K562 (cell line): ENCODE measurements at regions not wholly inside any gene's neighbourhood (a gene's known extent, or its start where the extent isn't known, plus 50 kb on each side); places are given as distances from the start of the nearest gene placed in this dataset.

Experiments
- SMARCB1 ChIP-seq: IDR thresholded peaks from 2 replicates; pipeline ENCODE4 v1.6.1; 2011; ENCODE audit warnings: improper control_type of control experiment, low read depth; ENCODE audit not compliant: insufficient read length
- TF ChIP-seq, protein P1 (sequence below), 3 experiments: IDR thresholded peaks in 2 of 3; conservative IDR thresholded peaks in 1 of 3; 2 replicates each; pipeline ENCODE4 v1.5.1; 2011 to 2012; ENCODE audit warnings: low read length in 3 of 3, mild to moderate bottlenecking in 3 of 3, control low read depth in 2 of 3, improper control_type of control experiment in 1 of 3, inconsistent platforms in 1 of 3, low read depth in 1 of 3, mixed read lengths in 1 of 3, moderate library complexity in 1 of 3; ENCODE audit not compliant: insufficient read depth in 2 of 3
- TF ChIP-seq, protein P2 (sequence below): sonication (generic); formaldehyde crosslinking; IDR thresholded peaks from 2 replicates; pipeline ENCODE4 v1.8.0; 2023; ENCODE audit warnings: missing genetic modification reagents, mild to moderate bottlenecking, borderline replicate concordance
- TF ChIP-seq, protein P3 (sequence below), 2 experiments: IDR thresholded peaks; 2 replicates each; pipeline ENCODE4 v1.6.1; 2011; ENCODE audit warnings: borderline replicate concordance in 1 of 2, control low read depth in 1 of 2, low read depth in 1 of 2, low read length in 1 of 2, mild to moderate bottlenecking in 1 of 2, mixed read lengths in 1 of 2, moderate library complexity in 1 of 2; ENCODE audit not compliant: insufficient read depth in 1 of 2, insufficient read length in 1 of 2, poor library complexity in 1 of 2, severe bottlenecking in 1 of 2; ENCODE audit errors: extremely low read depth in 1 of 2

DNA sequence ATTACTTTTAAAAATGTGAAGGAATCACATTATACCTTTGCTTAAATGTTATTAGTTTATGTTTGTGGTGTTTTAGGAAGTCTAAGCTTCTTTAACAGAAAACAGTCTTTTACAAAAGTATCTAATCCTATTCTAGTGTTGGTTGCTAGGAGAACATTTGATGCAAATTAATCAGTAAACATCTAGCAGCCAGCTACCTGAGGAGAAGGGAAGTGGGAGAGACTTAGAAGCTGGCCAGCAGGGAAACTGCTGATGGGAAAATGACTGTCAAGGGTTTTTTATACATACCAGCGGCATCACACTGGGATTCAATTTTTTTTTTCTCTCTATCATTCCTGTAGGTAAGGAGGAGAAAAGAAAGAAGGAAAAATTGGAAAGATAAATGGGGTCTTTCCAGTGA, 686.0 kb upstream of the MMS22L start:
- TF ChIP-seq, protein P1, sequence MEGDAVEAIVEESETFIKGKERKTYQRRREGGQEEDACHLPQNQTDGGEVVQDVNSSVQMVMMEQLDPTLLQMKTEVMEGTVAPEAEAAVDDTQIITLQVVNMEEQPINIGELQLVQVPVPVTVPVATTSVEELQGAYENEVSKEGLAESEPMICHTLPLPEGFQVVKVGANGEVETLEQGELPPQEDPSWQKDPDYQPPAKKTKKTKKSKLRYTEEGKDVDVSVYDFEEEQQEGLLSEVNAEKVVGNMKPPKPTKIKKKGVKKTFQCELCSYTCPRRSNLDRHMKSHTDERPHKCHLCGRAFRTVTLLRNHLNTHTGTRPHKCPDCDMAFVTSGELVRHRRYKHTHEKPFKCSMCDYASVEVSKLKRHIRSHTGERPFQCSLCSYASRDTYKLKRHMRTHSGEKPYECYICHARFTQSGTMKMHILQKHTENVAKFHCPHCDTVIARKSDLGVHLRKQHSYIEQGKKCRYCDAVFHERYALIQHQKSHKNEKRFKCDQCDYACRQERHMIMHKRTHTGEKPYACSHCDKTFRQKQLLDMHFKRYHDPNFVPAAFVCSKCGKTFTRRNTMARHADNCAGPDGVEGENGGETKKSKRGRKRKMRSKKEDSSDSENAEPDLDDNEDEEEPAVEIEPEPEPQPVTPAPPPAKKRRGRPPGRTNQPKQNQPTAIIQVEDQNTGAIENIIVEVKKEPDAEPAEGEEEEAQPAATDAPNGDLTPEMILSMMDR (IDR thresholded peaks at IDR 0.05 in 2 of 3, conservative IDR thresholded peaks at IDR 0.05 in 1 of 3; ENCODE audit: insufficient read depth in 2 of 3, low read depth in 1 of 3, low read length in 3 of 3) = no peak
- TF ChIP-seq, protein P2, sequence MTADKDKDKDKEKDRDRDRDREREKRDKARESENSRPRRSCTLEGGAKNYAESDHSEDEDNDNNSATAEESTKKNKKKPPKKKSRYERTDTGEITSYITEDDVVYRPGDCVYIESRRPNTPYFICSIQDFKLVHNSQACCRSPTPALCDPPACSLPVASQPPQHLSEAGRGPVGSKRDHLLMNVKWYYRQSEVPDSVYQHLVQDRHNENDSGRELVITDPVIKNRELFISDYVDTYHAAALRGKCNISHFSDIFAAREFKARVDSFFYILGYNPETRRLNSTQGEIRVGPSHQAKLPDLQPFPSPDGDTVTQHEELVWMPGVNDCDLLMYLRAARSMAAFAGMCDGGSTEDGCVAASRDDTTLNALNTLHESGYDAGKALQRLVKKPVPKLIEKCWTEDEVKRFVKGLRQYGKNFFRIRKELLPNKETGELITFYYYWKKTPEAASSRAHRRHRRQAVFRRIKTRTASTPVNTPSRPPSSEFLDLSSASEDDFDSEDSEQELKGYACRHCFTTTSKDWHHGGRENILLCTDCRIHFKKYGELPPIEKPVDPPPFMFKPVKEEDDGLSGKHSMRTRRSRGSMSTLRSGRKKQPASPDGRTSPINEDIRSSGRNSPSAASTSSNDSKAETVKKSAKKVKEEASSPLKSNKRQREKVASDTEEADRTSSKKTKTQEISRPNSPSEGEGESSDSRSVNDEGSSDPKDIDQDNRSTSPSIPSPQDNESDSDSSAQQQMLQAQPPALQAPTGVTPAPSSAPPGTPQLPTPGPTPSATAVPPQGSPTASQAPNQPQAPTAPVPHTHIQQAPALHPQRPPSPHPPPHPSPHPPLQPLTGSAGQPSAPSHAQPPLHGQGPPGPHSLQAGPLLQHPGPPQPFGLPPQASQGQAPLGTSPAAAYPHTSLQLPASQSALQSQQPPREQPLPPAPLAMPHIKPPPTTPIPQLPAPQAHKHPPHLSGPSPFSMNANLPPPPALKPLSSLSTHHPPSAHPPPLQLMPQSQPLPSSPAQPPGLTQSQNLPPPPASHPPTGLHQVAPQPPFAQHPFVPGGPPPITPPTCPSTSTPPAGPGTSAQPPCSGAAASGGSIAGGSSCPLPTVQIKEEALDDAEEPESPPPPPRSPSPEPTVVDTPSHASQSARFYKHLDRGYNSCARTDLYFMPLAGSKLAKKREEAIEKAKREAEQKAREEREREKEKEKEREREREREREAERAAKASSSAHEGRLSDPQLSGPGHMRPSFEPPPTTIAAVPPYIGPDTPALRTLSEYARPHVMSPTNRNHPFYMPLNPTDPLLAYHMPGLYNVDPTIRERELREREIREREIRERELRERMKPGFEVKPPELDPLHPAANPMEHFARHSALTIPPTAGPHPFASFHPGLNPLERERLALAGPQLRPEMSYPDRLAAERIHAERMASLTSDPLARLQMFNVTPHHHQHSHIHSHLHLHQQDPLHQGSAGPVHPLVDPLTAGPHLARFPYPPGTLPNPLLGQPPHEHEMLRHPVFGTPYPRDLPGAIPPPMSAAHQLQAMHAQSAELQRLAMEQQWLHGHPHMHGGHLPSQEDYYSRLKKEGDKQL = no peak
- no peak for TF ChIP-seq SMARCB1
- TF ChIP-seq, protein P3, sequence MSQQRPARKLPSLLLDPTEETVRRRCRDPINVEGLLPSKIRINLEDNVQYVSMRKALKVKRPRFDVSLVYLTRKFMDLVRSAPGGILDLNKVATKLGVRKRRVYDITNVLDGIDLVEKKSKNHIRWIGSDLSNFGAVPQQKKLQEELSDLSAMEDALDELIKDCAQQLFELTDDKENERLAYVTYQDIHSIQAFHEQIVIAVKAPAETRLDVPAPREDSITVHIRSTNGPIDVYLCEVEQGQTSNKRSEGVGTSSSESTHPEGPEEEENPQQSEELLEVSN (IDR thresholded peaks at IDR 0.05; ENCODE audit: borderline replicate concordance in 1 of 2, extremely low read depth in 1 of 2, insufficient read depth in 1 of 2, insufficient read length in 1 of 2, low read depth in 1 of 2, low read length in 1 of 2, poor library complexity in 1 of 2, severe bottlenecking in 1 of 2) = no peak
